GM21526 (cell line): ENCODE measurements at regions not wholly inside any gene's neighbourhood (a gene's known extent, or its start where the extent isn't known, plus 50 kb on each side); places are given as distances from the start of the nearest gene placed in this dataset.
"Not testable (repeated sequence)": the region's sequence is repeated elsewhere in the genome, so short reads cannot be mapped to it uniquely, and the experiment has no call there.

ENCODE experiments used
- ATAC-seq: cut with Tn5 transposase; IDR thresholded peaks from one replicate; pipeline ENCODE4 v1.9.1; 2021; ENCODE audit warnings: moderate library complexity; ENCODE audit not compliant: unreplicated experiment, low FRiP score

DNA sequence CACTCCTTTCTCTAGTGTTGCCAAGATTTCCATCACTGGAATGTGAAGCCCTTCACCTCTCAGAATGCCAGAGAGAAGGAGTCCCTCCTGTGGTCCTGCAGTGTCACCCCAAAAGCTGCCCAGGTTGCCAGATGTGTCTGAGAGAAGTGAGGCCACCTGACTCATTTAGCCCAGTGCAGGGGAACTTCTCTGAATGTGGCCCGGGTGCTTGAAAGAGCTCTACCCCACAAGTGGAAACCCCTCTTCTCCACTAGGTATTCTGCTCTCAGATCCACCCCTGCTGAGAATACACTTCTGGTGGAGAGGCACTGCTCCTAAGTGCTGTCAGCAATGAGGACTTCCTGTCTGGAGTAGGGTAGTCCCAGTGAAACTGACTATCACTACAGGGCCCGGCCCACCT lies 334.8 kb downstream of the ANAPC1 start:
- not testable (repeated sequence) for ATAC-seq

DNA sequence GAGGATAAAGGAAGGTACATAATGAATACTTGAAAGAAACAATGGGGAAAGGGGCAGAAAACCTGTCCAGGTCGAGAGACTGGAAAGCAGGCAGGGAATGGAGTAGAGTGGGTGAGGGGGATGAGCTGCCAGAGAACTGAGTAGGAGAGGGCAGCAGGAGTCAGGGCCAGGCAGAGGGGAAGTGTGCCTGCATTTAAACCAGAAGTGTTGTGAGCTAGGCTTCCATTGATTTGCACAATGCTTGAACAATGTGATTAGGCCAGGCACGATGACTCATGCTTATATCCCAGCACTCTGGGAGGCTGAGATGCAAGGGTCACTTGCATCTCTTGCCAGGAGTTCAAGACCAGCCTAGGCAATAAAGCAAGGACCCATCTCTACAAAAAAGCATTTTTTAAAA lies 332.6 kb downstream of the ANAPC1 start:
- ATAC-seq: not testable (repeated sequence)

DNA sequence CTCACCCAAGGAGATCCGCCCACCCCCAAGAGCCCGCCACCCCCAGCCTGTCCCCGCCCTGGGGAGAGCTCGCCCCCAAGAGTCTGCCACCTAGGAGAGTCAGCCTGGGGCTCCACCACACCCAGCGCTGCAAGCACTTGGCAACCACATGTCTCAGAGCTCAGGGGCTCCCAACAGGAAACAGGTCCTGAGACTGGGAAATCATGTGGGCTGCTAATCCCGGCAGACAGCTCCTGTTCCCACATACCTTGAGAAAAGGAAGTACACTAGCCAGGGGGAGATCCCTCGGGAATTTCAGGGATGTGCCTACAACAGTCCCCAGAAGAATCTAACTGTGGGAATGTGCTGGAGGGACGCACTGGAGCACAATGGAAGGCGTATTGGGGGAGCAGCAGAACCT lies 331.4 kb downstream of the ANAPC1 start:
- not testable (repeated sequence) for ATAC-seq

DNA sequence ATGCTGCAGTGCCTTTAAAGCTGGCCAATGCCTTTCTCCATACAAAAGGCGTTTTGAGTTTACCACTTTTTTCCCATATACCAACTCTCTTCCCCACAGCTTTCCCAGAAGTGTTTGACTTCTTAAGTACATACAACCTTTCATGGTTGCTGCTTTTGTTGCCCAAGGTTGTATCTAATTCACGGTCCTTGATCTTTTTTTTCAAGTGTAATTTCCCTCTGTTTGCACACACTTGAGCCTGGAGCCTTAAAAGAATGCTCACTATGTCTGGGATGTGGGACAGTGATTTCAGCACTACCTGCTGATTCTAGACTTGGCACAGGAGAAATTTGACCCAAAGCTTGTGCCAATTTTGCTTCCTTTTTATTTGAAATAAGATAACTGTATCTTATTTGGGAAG lies 324.7 kb downstream of the ANAPC1 start:
- not testable (repeated sequence) for ATAC-seq

DNA sequence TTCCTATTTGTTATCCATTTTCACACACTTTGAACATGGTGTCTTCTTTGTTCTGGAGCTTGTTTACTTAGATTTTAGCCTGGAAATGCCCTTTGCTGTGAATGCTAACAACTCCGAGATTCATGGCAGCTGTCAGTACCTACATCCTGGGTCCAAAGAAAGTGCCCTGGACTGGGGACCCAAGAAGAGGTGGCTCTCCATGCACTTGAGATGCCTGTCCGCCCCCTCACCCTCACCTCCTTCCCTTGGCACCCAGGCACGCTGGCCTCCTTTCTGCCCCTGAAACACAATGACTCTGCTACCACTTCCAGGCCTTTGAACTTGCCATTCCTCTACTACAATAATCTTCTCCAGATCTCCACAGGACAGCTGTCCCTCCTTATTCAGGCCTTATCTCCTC lies 324.2 kb downstream of the ANAPC1 start:
- ATAC-seq: not testable (repeated sequence)

DNA sequence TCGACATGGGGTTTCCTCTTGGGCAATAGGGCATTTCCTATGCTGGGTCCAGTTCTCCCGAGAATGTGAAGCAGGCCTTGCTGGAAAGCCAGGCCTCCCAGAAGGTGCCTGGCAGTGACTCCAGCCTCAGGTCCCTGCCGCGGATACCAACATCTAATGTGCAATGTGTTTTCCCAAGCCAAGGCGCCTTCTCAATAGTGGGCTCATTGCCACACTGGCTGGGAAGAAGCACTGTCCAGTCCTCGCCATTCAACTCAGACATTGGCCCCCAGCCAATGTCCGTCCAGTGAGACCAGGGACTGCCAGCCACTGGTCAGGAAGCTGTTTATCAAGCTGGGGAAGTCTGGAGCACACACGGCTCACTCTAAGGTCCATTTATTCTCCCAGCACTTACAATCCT lies 317.9 kb downstream of the ANAPC1 start:
- ATAC-seq: not testable (repeated sequence)

DNA sequence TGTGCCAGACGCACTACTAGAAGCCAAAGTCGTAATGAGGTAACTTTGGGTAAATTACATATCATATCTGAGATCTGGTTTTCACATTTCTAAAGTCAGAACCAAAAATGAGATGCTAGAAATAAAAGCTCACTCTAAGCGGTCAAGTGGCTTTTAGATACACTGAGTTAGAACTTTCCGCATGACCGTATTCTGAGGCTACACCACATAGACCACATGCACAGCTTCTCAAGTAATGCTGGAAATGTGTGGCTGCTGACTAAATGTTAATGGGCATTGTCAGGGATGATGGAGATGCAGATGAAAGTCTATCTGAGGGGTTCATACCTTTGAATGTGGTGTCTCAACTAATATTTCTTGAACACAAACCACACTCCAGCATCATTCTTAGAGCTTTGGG lies 316.8 kb downstream of the ANAPC1 start:
- not testable (repeated sequence) for ATAC-seq

DNA sequence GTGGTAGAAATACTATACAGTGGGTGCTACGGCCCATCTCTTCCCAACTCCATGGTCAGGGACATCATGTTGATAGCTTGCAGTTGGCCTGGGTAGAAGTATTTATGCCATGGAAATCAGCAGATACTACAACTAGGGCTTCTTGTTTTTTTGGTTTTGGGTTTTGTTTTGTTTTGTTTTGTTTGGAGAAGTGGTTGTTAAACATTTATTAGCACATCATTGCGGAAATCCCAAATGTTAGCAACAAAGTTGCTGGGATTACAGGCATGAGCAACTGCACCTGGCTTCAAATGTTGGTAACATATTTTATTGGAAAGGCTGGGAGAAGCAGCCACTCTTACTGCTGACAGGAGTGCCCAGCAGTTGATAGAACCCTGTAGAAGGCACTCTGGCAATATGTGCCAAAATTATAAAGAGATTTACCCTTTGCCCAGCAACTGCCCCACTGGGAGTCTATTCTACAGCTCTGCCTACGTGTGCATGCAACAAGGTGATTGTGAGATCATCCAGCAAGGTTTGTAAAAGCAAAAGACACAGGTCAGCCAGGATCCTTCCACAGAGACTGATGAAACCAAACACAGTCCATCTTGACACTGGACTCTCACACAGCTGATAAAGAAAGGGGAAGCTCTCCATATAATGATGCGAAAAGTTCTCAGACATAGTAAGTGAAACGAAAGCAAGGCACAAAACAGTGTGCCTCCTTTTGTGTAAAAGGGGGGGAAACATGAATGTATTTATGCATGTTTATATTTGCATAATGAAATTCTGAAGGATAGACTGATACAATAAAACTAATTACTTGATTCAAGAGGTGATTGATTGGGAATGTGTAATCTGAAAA lies 314.4 kb downstream of the ANAPC1 start:
- ATAC-seq: not testable (repeated sequence)

DNA sequence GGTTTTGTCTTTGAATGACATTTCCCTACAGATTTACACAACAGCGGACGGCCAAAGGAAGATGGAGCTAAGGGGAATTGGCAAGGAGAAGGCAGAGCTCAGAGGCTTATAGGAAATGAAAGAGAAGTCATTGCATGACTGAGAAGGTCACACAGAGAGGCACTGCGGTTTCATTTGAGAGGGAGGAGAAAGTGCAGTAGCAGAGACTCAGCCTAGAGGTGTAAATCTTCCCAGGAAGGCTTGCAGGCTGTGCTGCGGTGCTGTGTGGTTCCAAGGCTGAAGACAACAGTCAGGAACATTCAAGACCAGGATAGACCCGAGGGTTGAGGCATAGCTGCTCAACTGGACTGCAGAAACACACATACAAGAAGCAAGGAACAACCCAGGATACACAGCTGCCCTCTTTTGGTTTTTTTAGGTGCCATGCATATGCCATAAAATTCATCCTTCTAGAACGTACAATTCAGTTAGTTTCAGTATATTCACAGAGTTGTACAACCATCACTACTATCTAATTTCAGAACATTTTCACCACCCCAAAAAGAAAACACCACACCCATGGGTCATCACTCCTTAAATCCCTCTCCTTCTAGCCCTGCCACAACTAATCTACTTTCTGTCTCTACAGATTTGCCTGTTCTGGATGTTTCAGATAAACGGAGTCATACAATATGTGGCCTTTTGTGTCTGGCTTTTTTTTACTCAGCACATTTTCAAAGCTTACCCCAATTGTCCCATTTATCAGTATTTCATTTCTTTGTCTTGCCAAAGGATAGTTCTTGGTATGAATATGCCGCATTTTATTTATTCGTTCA lies 313.5 kb downstream of the ANAPC1 start:
- not testable (repeated sequence) for ATAC-seq

DNA sequence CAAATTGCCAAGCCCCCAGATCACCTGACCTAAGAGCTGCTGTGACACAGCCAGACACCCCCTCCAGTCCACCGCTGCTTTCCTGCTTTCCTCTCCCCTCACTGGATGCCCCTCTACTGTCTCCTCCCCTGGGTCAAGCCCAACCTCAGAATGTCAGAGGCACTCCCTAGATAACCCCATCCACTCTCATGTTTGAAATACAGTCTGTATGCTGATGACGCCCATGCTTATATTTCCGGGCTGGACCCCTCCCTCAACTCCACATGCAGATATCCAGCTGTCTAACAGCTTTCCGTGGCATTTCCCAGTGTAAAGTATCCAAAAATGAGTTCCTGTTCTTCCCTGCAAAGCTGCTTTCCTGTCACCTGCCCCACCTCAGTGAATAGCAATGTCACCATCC lies 309.2 kb downstream of the ANAPC1 start:
- not testable (repeated sequence) for ATAC-seq

DNA sequence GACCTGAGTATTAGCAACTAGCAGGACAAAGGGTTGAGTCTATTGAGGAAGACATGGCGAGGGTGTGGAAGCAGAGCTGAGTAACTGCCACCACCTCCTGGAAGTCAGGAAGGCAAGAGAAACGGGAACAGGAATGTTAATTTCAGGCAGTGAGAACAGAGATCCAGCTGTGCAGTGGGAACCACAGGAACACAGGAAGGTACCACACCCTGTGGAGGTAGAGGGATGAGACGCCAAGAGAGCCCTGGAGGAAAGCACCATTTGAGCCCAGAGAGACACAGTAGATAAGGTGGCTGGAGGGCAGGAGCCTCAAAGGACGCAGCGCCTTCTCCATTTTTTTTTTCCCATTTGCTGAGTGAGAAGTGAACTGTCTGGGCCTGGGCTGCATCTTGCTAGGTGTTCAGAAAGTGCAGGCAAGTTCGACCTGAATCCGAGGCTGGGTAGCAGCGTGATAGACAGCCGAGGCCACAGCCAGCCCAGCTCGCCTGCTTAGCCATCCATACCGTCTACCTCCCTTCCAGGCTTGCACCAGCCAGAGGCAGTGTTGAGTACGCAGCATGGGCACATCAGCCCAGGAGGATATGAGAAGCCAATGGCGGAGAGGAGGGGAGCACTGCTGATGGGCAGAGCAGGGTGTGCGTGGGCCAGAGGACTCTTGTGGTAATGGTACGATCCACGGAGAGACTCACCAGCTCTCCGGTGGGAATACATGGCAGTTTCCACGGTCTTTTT lies 306.7 kb downstream of the ANAPC1 start:
- ATAC-seq: not testable (repeated sequence)

DNA sequence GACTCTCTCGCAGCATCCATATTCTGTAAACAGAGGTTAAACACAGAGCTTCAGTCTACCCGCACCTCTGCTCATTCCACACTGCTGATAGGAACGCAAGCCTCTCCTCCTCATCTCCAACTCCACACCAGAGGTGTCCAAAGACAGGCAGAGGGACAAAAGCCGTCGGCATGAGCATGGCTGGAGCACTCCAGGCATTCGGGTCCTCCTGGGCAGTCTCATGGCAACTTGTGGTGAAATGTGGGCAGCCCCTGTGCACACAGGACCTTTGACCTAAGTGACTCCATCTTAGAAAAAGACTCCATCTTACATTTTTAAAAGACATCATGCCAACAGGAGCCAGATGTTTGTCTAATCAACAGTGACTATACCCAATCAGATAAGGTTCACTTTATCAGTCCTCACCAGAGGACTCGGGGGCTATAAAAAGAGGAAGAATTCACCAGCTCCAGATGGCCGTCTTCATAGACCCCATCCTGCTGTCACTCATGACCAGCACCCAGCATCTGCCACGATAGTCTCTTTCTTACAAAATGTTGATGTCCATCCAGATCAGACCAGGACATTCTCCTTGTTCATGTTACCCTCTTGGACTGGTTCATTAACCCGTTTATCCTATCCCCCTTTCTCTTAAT lies 304.4 kb downstream of the ANAPC1 start:
- ATAC-seq: not testable (repeated sequence)

DNA sequence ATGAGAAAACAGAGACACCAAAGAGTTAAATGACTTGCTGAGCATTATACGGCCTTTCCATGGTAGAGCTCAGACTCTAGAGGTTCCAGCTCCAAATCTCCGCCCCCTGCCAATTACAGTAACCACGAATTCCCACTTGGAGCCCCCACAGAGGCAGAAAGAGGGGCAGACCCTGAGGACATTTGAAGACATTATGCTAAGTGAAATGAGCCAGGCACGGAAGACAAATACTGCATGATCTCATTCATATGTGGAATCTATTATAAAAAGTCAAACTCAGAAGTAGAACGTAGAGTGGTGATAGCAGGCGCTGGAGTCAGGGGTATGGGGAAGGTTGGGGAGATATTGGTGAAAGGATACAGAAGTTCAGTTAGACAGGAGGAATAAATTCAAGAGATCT lies 303.4 kb downstream of the ANAPC1 start:
- not testable (repeated sequence) for ATAC-seq

DNA sequence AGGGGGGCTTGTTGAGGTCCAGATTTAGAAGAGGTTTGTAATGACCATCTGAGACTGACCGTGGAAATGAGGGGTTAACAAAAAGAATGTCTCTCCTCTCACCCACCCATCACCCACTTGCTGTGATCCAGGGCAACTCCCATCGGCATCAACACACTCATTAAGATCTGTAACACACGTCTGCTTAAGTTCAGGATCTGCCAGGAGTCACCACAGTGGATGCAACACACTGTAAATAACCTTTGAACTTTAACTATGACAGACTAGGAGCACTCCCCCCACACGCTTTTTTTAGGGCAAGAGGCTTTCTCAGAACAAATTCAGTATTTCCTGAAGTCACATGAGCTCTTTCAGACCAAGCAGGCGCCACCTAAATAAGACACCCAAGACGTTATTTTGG lies 301.9 kb downstream of the ANAPC1 start:
- ATAC-seq: not testable (repeated sequence)

DNA sequence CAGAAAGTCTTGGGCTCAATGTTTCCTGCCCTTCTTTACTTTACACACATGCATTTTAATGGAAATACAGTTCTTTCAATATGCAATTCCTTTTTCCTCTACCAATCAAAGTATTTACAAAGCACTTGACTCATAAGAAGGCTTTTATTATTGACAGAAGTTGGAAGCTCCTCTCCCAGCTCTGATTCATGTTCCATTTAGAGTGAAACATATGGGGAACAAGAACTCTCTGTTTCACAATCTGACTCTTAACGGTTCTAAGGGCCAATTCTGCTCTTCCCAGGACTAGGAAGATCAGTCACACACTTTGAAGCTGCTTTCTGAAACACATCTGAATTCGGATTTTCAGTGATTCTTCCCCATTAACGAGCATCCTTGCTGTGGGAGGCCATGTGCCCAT lies 300.5 kb downstream of the ANAPC1 start:
- not testable (repeated sequence) for ATAC-seq

DNA sequence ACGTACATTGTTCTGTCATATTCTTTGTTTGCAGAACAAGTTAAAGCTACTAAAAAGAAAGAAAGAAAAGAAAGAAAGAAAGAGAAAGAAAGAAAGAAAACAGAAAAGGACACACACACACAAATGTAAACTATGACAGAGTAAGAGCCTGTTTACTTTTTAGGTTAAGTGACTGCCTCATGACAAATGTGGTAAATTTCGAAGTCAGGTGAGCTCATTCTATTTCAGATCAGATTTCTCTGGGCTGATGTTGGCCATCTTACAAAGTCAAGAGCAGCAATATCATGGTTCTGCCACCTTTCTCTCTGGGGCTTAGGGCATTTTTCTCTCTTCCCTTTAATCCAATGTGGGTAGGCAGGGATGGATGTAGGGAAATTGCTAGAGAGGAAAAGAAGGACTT lies 299.5 kb downstream of the ANAPC1 start:
- not testable (repeated sequence) for ATAC-seq

DNA sequence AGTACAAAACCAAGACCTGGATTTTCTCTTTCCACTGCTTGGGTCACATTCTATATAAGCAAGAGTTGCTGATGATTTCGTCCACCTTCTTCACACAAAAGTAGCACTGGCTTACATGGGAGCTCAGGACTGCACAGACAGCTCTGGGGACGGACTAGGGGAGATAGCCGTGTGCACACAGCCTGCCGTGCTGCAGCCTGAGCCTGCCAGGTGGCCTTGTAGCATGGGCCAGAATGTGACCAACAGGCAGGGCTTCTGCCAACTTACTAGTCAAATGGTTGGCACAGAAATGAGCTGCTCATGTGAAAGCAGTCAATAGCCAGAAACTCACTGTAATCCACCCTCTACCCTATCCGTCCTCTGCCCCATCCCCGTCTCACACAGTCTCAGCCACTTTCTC lies 299.0 kb downstream of the ANAPC1 start:
- not testable (repeated sequence) for ATAC-seq

DNA sequence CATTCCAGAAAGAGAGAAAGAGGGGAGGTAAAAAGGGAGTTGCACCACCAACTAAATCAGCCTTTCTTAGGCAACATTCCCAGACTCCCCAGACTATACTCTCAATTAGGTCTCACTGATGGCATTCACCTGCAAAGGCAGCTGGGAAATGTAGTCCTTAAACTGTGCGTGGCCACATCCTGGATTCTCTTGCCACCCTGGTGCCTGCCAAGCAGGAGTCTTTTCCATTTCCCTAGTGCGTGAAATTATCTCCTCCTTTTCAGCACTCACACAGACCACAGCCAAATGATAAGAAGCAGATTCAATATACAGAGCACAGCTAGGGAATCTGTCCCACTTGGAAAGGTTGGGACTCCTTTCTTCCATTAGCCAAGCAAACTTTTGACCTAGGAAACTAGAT lies 298.0 kb downstream of the ANAPC1 start:
- ATAC-seq: not testable (repeated sequence)

DNA sequence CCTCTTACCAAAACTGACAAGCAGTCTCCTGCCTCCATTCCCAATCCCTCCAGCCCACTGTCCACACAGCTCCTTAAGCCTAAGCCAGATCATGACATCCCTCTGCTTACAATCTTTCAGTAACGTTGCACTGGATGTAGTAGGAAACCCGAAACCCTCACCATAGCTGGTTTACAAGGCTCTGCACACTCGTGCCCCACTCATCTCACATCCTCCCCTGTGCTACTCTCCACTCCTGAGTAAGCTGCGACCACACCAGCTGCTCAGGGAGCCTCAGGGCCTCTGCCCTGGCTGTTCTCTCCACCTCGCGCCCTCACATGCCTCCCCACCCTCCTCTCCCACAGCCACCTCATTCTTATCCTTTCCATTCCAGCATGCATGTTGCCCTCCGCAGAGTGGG lies 288.9 kb downstream of the ANAPC1 start:
- ATAC-seq: not testable (repeated sequence)
